GM06990 (cell line): ENCODE measurements at regions not wholly inside any gene's neighbourhood (a gene's known extent, or its start where the extent isn't known, plus 50 kb on each side); places are given as distances from the start of the nearest gene placed in this dataset.

Source experiments
- DNase-seq: peaks from one replicate; pipeline ENCODE4 v3.0.0-alpha.2; 2011; ENCODE audit not compliant: insufficient read length; ENCODE audit errors: extremely low read depth
- H3K27me3 ChIP-seq: replicated peaks from 2 replicates; pipeline ENCODE4 v1.6.0; 2011; ENCODE audit warnings: low read length; ENCODE audit not compliant: control insufficient read depth, insufficient read depth
- H3K36me3 ChIP-seq: 2 replicates; pipeline ENCODE4 v1.5.1; 2011; ENCODE audit warnings: low read length; ENCODE audit not compliant: control insufficient read depth, insufficient read depth
- H3K4me3 ChIP-seq: replicated peaks from 2 replicates; pipeline ENCODE4 v1.5.1; 2011; ENCODE audit warnings: low read depth, mild to moderate bottlenecking, control low read depth, low read length
- CTCF ChIP-seq: IDR thresholded peaks from 2 replicates; pipeline ENCODE4 v1.5.1; 2011; ENCODE audit warnings: low read length, control low read depth, mild to moderate bottlenecking, inconsistent platforms; ENCODE audit not compliant: insufficient read depth, poor library complexity, severe bottlenecking

- DNase-seq: no peak
- no peaks in the 10 kb centered on the region for H3K36me3 ChIP-seq
- no peak overlapping the region for H3K4me3 ChIP-seq
- H3K27me3 ChIP-seq: no peaks in the 10 kb centered on the region
- no peak for TF ChIP-seq CTCF
Observed at GRCh38 chr16:54526916-54527315, 240.3 kb upstream of the IRX3 start.

GRCh38 chr16:54526087-54526486 is 239.5 kb upstream of the IRX3 start:
- DNase-seq: no peak
- H3K4me3 ChIP-seq: no peak overlapping the region
- no peak for TF ChIP-seq CTCF

GRCh38 chr16:54525104-54525503 is 238.5 kb upstream of the IRX3 start:
- no peaks in the 10 kb centered on the region for H3K27me3 ChIP-seq
- no peak for TF ChIP-seq CTCF
- no peaks in the 10 kb centered on the region for H3K36me3 ChIP-seq
- DNase-seq: no peak
- H3K4me3 ChIP-seq: no peak overlapping the region

More at GRCh38 chr16:54526087-54526486, 239.5 kb upstream of the IRX3 start:
- Histone ChIP-seq H3K27me3 (no peaks in the 10 kb centered on the region), H3K36me3 (no peaks in the 10 kb centered on the region)

DNA sequence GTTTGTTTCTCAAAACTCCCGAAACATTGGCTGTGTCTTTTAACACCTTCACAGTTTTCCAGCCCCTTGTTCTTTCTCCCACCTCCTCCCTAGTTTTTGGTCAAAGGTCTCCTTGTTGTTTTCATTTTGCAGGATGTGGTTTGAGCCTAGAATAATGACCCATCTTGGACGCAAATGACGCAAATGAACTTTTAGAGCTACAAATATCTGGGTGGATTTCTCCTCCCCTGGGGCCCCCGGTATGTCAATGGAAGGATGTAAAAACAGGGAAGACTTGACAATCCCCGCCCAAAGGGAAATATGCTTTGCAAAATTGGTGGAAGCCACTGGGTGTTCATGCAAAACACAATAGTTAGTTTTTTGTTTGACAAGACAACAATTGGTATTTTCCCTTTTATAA is 236.0 kb upstream of the IRX3 start:
- no peak for TF ChIP-seq CTCF
- DNase-seq: no peak
- Histone ChIP-seq H3K4me3 (no peak overlapping the region), H3K27me3 (no peaks in the 10 kb centered on the region), H3K36me3 (no peaks in the 10 kb centered on the region)

DNA sequence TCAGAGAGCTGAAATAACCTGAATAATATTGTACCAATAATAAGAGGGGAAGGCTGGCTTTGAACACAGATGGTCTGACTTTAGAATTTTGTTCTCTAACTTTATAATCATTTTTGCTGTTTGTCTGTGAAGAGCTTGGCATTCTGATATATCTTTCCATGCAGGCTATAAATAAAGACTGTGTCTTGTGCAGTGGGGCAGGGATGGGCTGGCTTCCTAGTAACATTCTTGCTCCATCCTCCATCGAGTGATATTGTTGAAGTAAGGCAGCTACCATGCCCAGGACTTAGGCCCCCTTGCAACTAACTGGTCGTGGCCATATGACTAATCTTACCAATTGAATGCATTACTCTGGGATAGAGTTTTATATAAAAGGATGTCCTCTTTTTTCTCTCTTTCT is 234.7 kb upstream of the IRX3 start:
- DNase-seq: no peak
- no peak for TF ChIP-seq CTCF
- Histone ChIP-seq H3K4me3 (no peak overlapping the region), H3K36me3 (no peaks in the 10 kb centered on the region), H3K27me3 (no peaks in the 10 kb centered on the region)

DNA sequence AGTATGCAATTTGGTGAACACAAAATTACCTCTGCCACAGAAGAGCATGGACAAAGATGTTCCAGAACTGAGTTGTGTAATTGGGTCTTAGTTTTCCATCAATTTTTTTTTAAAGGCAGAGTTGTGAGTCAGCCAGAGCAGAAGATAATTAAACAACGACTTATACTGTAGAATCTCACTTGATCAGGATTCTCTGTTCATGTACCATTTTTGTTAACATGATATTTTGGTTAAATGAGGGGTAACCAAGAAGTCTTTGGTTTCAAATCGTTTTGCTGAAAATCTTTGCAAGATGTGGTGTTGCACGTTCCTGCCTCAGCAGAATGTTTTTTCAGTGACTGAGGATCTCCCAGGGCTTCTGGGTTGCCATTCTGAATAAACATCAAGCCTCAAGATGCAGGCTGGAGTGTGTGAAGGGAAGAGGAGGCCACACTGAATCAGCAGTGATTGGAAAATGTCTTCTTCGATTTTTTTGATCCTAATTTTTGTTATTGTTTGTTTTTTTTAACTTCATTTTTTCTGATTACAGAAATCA is 232.6 kb upstream of the IRX3 start:
- no peak for TF ChIP-seq CTCF

More for the DNA sequence above, 232.6 kb upstream of the IRX3 start:
- no peaks in the 10 kb centered on the region for H3K27me3 ChIP-seq
- H3K4me3 ChIP-seq: no peak overlapping the region
- H3K36me3 ChIP-seq: no peaks in the 10 kb centered on the region
- DNase-seq: no peak
